Uterus (tissue), 2 donors: ENCODE measurements at regions not wholly inside any gene's neighbourhood (a gene's known extent, or its start where the extent isn't known, plus 50 kb on each side); places are given as distances from the start of the nearest gene placed in this dataset.

Source experiments
- CTCF ChIP-seq, 4 experiments: fragments of 200-600 bp in 2 of 4; fragments of 450-650 bp in 2 of 4; sonication (generic) in 2 of 4; IDR thresholded peaks; one replicate each; pipeline ENCODE4 v1.5.1; 2016 to 2019; ENCODE audit warnings: antibody characterized with exemption in 4 of 4, mild to moderate bottlenecking in 2 of 4, moderate library complexity in 1 of 4
- POLR2A ChIP-seq, 2 donors: fragments of 450-650 bp; IDR thresholded peaks; one replicate each; pipeline ENCODE4 v1.6.1; 2016; ENCODE audit warnings: antibody characterized with exemption in 2 of 2, mild to moderate bottlenecking in 1 of 2, moderate library complexity in 1 of 2

- TF ChIP-seq CTCF (IDR thresholded peaks at IDR 0.05) = no peak
- TF ChIP-seq POLR2A (IDR thresholded peaks at IDR 0.05) = no peak
These were observed 117.6 kb downstream of the MRPL39 start for GRCh38 chr21:25489673-25490072.
